ENCODE measurements at regions not wholly inside any gene's neighbourhood (a gene's known extent, or its start where the extent isn't known, plus 50 kb on each side); places are given as distances from the start of the nearest gene placed in this dataset.

- no peak overlapping the region for H3K56ac ChIP-seq (ENCODE audit: extremely low read depth, insufficient read depth, low read length)
- H2AK5ac ChIP-seq (ENCODE audit: low read depth, low read length) = no peak overlapping the region
- H3K23ac ChIP-seq (ENCODE audit: low read depth, low read length) = no peak overlapping the region
- H3K9me3 ChIP-seq (ENCODE audit: control insufficient read depth, insufficient read depth, low read length) = peaks cover 9% of the 10 kb centered on the region
- H3K4me2 ChIP-seq (ENCODE audit: low read depth, low read length) = no peak overlapping the region
- no peak overlapping the region for H4K91ac ChIP-seq (ENCODE audit: insufficient read depth, low read depth, low read length)
- WGBS, 2 experiments (ENCODE audit: extremely low coverage in 2 of 2, insufficient read length in 1 of 2) = no CpG with 5 or more reads among the region's 2 CpGs
- no peak overlapping the region for H4K5ac ChIP-seq (ENCODE audit: low read depth, low read length)
- H2BK15ac ChIP-seq (ENCODE audit: low read depth, low read length) = no peak overlapping the region
- no peak overlapping the region for H2BK20ac ChIP-seq (ENCODE audit: low read depth, low read length)
- H4K8ac ChIP-seq (ENCODE audit: low read depth in 2 of 2, low read length in 2 of 2) = no peak overlapping the region
- no peaks in the 10 kb centered on the region for H3K36me3 ChIP-seq (ENCODE audit: control insufficient read depth, insufficient read depth, low read length)
- H3K9me1 ChIP-seq (ENCODE audit: insufficient read depth, low read length) = no peaks in the 10 kb centered on the region
- no peak overlapping the region for H3K4ac ChIP-seq (ENCODE audit: low read depth, low read length)
- H2AK9ac ChIP-seq (replicated peaks; ENCODE audit: low read depth, low read length, poor library complexity) = no peak overlapping the region
- H3K18ac ChIP-seq (ENCODE audit: low read depth, low read length) = no peak overlapping the region
- TF ChIP-seq CTCF (conservative IDR thresholded peaks at IDR 0.05; ENCODE audit: low read depth, low read length) (no peak), NFE2L2 (IDR thresholded peaks at IDR 0.05; ENCODE audit: low read depth, low read length) (no peak), RAD21 (IDR thresholded peaks at IDR 0.05; ENCODE audit: low read length) (no peak), MXI1 (IDR thresholded peaks at IDR 0.05; ENCODE audit: borderline replicate concordance, low read depth, low read length) (no peak), RFX5 (IDR thresholded peaks at IDR 0.05; ENCODE audit: low read depth, low read length) (no peak), CEBPB (IDR thresholded peaks at IDR 0.05; ENCODE audit: low read depth, low read length) (no peak), USF2 (IDR thresholded peaks at IDR 0.05; ENCODE audit: low read depth, low read length) (no peak), BHLHE40 (IDR thresholded peaks at IDR 0.05; ENCODE audit: low read depth, low read length) (no peak), SMC3 (IDR thresholded peaks at IDR 0.05; ENCODE audit: low read depth, low read length) (no peak), CHD1 (IDR thresholded peaks at IDR 0.05; ENCODE audit: low read depth, low read length) (no peak), RCOR1 (IDR thresholded peaks at IDR 0.05; ENCODE audit: insufficient replicate concordance, low read length) (no peak), POLR2A (IDR thresholded peaks at IDR 0.05; ENCODE audit: low read depth, low read length) (no peak), MAZ (IDR thresholded peaks at IDR 0.05; ENCODE audit: borderline replicate concordance, low read depth, low read length) (no peak), MAFK (IDR thresholded peaks at IDR 0.05; ENCODE audit: low read depth, low read length) (no peak), ELK1 (IDR thresholded peaks at IDR 0.05; ENCODE audit: borderline replicate concordance, low read depth, low read length) (no peak), FOS (IDR thresholded peaks at IDR 0.05; ENCODE audit: low read depth, low read length) (no peak)
- intact Hi-C loops (cut with micrococcal nuclease) = no loop called here
- H4K20me1 ChIP-seq (ENCODE audit: insufficient read depth, low read length) = no peaks in the 10 kb centered on the region
- no peak overlapping the region for H3K27ac ChIP-seq (ENCODE audit: insufficient read depth, low read length)
- no peak overlapping the region for H2BK120ac ChIP-seq (ENCODE audit: low read depth, low read length)
- no peaks in the 10 kb centered on the region for H3K27me3 ChIP-seq (ENCODE audit: control insufficient read depth, insufficient read depth, low read length)
- ChIA-PET CTCF (no interaction called here), POLR2A (ENCODE audit: unreplicated experiment) (no interaction called here)
- no peak overlapping the region for H2BK5ac ChIP-seq (ENCODE audit: low read depth, low read length, poor library complexity, severe bottlenecking)
- in situ Hi-C loops (cut with MboI; ENCODE audit: low sequenced_read_pairs) = no loop called here
- no peak overlapping the region for H3K4me3 ChIP-seq (ENCODE audit: insufficient read depth, low read depth, low read length)
- H2AFZ ChIP-seq (replicated peaks; ENCODE audit: low read length, poor library complexity) = no peak overlapping the region
- ATAC-seq (ENCODE audit: low read depth) (no peak), DNase-seq (no peak)
- no peak overlapping the region for H3K9ac ChIP-seq (ENCODE audit: low read depth, low read length)
- no peak overlapping the region for H3K14ac ChIP-seq (replicated peaks; ENCODE audit: low read depth, low read length)
- dilution Hi-C loops (cut with HindIII; ENCODE audit: low sequenced_read_pairs, unreplicated experiment) = no loop called here
- H3K79me1 ChIP-seq (ENCODE audit: low read depth in 1 of 2, low read length in 2 of 2) = no peaks in the 10 kb centered on the region
- H3K4me1 ChIP-seq (ENCODE audit: control insufficient read depth, insufficient read depth, low read length) = no peaks in the 10 kb centered on the region
- no TSS peak for BruUV-seq (replicated peaks)
Measured at GRCh38 chr14:27067961-27068360, 470.1 kb upstream of the NOVA1 start.

All from IMR-90 (cell line).